H1 (cell line): ENCODE measurements at regions not wholly inside any gene's neighbourhood (a gene's known extent, or its start where the extent isn't known, plus 50 kb on each side); places are given as distances from the start of the nearest gene placed in this dataset.

ENCODE experiments used
- CTCF ChIA-PET: fragments of 300-600 bp; sonication (Branson Sonifier 250); formaldehyde crosslinking; loops from one replicate; lab custom pipeline; 2021; ENCODE audit not compliant: partially characterized antibody; lab: Charles Lee
- POLR2A ChIA-PET: fragments of 300-600 bp; sonication (Branson Sonifier 250); formaldehyde crosslinking; loops from one replicate; lab custom pipeline; 2021; ENCODE audit warnings: inconsistent platforms; ENCODE audit not compliant: partially characterized antibody; lab: Charles Lee
- DNase-seq, 2 experiments: peaks; one replicate each; pipeline versions ENCODE4 v3.0.0 to v3.0.0-alpha.2; 2010 to 2022; ENCODE audit warnings: low spot score in 2 of 2, low read depth in 1 of 2, mixed read lengths in 1 of 2
- FAIRE-seq: peaks from 2 replicates; lab custom pipeline; 2011; peaks lifted over from hg19 to GRCh38; lab: Jason Lieb, UNC
- H2AFZ ChIP-seq: 2 replicates; pipeline ENCODE4 v1.8.1; 2012; ENCODE audit warnings: low read length, inconsistent platforms
- H2AK5ac ChIP-seq: 2 replicates; pipeline ENCODE4 v1.6.1; 2013; ENCODE audit warnings: low read depth, low read length
- H2BK120ac ChIP-seq: replicated peaks from 2 replicates; pipeline ENCODE3; 2013; ENCODE audit warnings: low read depth, low read length, inconsistent platforms
- H2BK12ac ChIP-seq: 2 replicates; pipeline ENCODE4 v1.6.1; 2013; ENCODE audit warnings: low read depth, low read length
- H2BK15ac ChIP-seq: 2 replicates; pipeline ENCODE4 v1.6.1; 2013; ENCODE audit warnings: low read length
- H2BK20ac ChIP-seq: 2 replicates; pipeline ENCODE4 v1.6.1; 2013; ENCODE audit warnings: low read length
- H2BK5ac ChIP-seq: 2 replicates; pipeline ENCODE4 v1.6.1; 2013; ENCODE audit warnings: low read depth, low read length
- H3K14ac ChIP-seq: 2 replicates; pipeline ENCODE4 v1.6.1; 2013; ENCODE audit warnings: inconsistent platforms; ENCODE audit not compliant: insufficient read length
- H3K18ac ChIP-seq: 2 replicates; pipeline ENCODE4 v1.6.1; 2013; ENCODE audit warnings: low read length; ENCODE audit errors: extremely low read depth
- H3K23ac ChIP-seq: 2 replicates; pipeline ENCODE4 v1.6.1; 2013; ENCODE audit warnings: inconsistent platforms; ENCODE audit not compliant: insufficient read length
- H3K23me2 ChIP-seq: 2 replicates; pipeline ENCODE4 v1.6.1; 2013; ENCODE audit warnings: low read depth, low read length
- H3K27ac ChIP-seq: 2 replicates; pipeline ENCODE4 v1.6.1; 2011; ENCODE audit warnings: low read depth, low read length, inconsistent platforms
- H3K27me3 ChIP-seq, 4 experiments: replicated peaks in 1 of 4; 1 replicate in 1 of 4; 2 replicates in 3 of 4; pipeline versions ENCODE4 v1.6.1 to v1.8.1; 2011 to 2013; ENCODE audit warnings: low read length in 3 of 4, mild to moderate bottlenecking in 3 of 4, inconsistent platforms in 2 of 4, mixed read lengths in 2 of 4, moderate library complexity in 1 of 4; ENCODE audit not compliant: control insufficient read depth in 3 of 4, insufficient read depth in 3 of 4; ENCODE audit errors: extremely low read depth in 1 of 4
- H3K36me3 ChIP-seq, 4 experiments: 2 replicates each; pipeline versions ENCODE4 v1.6.1 to v1.8.1; 2011 to 2013; ENCODE audit warnings: mild to moderate bottlenecking in 4 of 4, low read length in 3 of 4, moderate library complexity in 2 of 4, control low read depth in 1 of 4, inconsistent platforms in 1 of 4; ENCODE audit not compliant: insufficient read depth in 4 of 4, control insufficient read depth in 2 of 4
- H3K4ac ChIP-seq: replicated peaks from 2 replicates; pipeline ENCODE3; 2013; ENCODE audit warnings: low read length, low read depth, mixed read lengths, inconsistent platforms; ENCODE audit not compliant: insufficient read length
- H3K4me1 ChIP-seq, 4 experiments: replicated peaks in 1 of 4; 1 replicate in 1 of 4; 2 replicates in 3 of 4; pipeline versions ENCODE4 v1.6.1 to v1.8.1; 2011 to 2013; ENCODE audit warnings: low read length in 3 of 4, inconsistent platforms in 2 of 4, mixed read lengths in 1 of 4; ENCODE audit not compliant: insufficient read depth in 4 of 4, control insufficient read depth in 3 of 4
- H3K4me2 ChIP-seq, 2 experiments: 2 replicates each; pipeline versions ENCODE4 v1.6.1 to v1.8.1; 2011 to 2013; ENCODE audit warnings: low read depth in 2 of 2, low read length in 2 of 2, control low read depth in 1 of 2, inconsistent platforms in 1 of 2, mild to moderate bottlenecking in 1 of 2; ENCODE audit not compliant: insufficient read depth in 1 of 2
- H3K4me3 ChIP-seq, 4 experiments: fragments of 200-600, 300-600 bp in 1 of 4; sonication (generic), shearing (Covaris generic), sonication (Bioruptor Twin) in 1 of 4; 2 replicates each; pipeline versions ENCODE4 v1.5.1 to v1.8.1; 2011 to 2016; ENCODE audit warnings: low read length in 4 of 4, low read depth in 3 of 4, control low read depth in 2 of 4, inconsistent platforms in 2 of 4, mild to moderate bottlenecking in 2 of 4, mixed read lengths in 1 of 4, moderate library complexity in 1 of 4; ENCODE audit not compliant: insufficient read depth in 2 of 4; ENCODE audit errors: extremely low read depth in 1 of 4
- H3K56ac ChIP-seq: replicated peaks from 2 replicates; pipeline ENCODE3; 2013; ENCODE audit warnings: low read depth, mild to moderate bottlenecking, mixed read lengths, low read length, inconsistent platforms; ENCODE audit not compliant: insufficient read length
- H3K79me1 ChIP-seq: 2 replicates; pipeline ENCODE4 v1.6.1; 2013; ENCODE audit warnings: low read depth, low read length, control low read depth
- H3K79me2 ChIP-seq, 2 experiments: 2 replicates each; pipeline versions ENCODE4 v1.6.1 to v1.8.1; 2012 to 2013; ENCODE audit warnings: low read length in 2 of 2, mild to moderate bottlenecking in 2 of 2, inconsistent platforms in 1 of 2; ENCODE audit not compliant: insufficient read depth in 2 of 2, control insufficient read depth in 1 of 2
- H3K9ac ChIP-seq, 4 experiments: replicated peaks in 1 of 4; 1 replicate in 1 of 4; 2 replicates in 3 of 4; pipeline versions ENCODE4 v1.6.1 to v1.8.1; 2011 to 2013; ENCODE audit warnings: low read depth in 3 of 4, low read length in 3 of 4, control low read depth in 2 of 4, mild to moderate bottlenecking in 2 of 4, moderate library complexity in 2 of 4, inconsistent platforms in 1 of 4; ENCODE audit errors: extremely low read depth in 1 of 4
- H3K9me3 ChIP-seq, 2 experiments: 2 replicates each; pipeline versions ENCODE4 v1.6.1 to v1.8.1; 2012 to 2013; ENCODE audit warnings: mild to moderate bottlenecking in 2 of 2, moderate library complexity in 2 of 2, control low read depth in 1 of 2, inconsistent platforms in 1 of 2, low read depth in 1 of 2, low read length in 1 of 2, mixed read lengths in 1 of 2; ENCODE audit not compliant: insufficient read depth in 2 of 2
- H4K20me1 ChIP-seq, 2 experiments: replicated peaks in 1 of 2; 2 replicates each; pipeline versions ENCODE3 to v1.8.1; 2011 to 2013; ENCODE audit warnings: inconsistent platforms in 2 of 2, low read length in 2 of 2, mild to moderate bottlenecking in 1 of 2; ENCODE audit not compliant: insufficient read depth in 2 of 2, control insufficient read depth in 1 of 2
- H4K5ac ChIP-seq: 2 replicates; pipeline ENCODE4 v1.6.1; 2013; ENCODE audit warnings: low read length, low read depth, mixed read lengths, inconsistent platforms; ENCODE audit not compliant: insufficient read length
- H4K8ac ChIP-seq: 2 replicates; pipeline ENCODE4 v1.8.0; 2013; ENCODE audit warnings: mild to moderate bottlenecking, moderate library complexity, low read length, inconsistent platforms; ENCODE audit not compliant: insufficient read depth; ENCODE audit errors: extremely low read depth
- H4K91ac ChIP-seq: replicated peaks from 2 replicates; pipeline ENCODE3; 2013; ENCODE audit warnings: low read length, mixed read lengths, inconsistent platforms; ENCODE audit not compliant: insufficient read length
- CHD1 ChIP-seq: IDR thresholded peaks from 2 replicates; pipeline ENCODE4 v1.6.1; 2012; ENCODE audit warnings: low read depth, low read length, improper control_type of control experiment
- EP300 ChIP-seq, 2 experiments: IDR thresholded peaks; 1 replicate in 1 of 2; 2 replicates in 1 of 2; pipeline ENCODE4 v1.6.1; 2011 to 2012; ENCODE audit warnings: low read depth in 2 of 2, low read length in 2 of 2, mild to moderate bottlenecking in 2 of 2, borderline replicate concordance in 1 of 2, inconsistent platforms in 1 of 2, moderate library complexity in 1 of 2
- HDAC6 ChIP-seq: IDR thresholded peaks from one replicate; pipeline ENCODE4 v1.7.1; 2012; ENCODE audit warnings: low read depth, mild to moderate bottlenecking, inconsistent platforms, low read length, moderate library complexity
- WGBS, 2 experiments: shearing (Covaris generic) in 1 of 2; methylation state at CpG; one replicate each; pipeline versions ENCODE4 v1.1.6 to v1.1.7; 2013 to 2015; ENCODE audit warnings: low lambda C conversion rate in 2 of 2, mixed read lengths in 2 of 2, inconsistent platforms in 1 of 2, low coverage in 1 of 2, missing lambda C conversion rate in 1 of 2; ENCODE audit not compliant: insufficient replicate concordance in 2 of 2, insufficient coverage in 1 of 2, insufficient read length in 1 of 2; ENCODE audit errors: extremely low coverage in 1 of 2, missing lambda C conversion rate in 1 of 2; 5-methylcytosine and 5-hydroxymethylcytosine counted together

DNA sequence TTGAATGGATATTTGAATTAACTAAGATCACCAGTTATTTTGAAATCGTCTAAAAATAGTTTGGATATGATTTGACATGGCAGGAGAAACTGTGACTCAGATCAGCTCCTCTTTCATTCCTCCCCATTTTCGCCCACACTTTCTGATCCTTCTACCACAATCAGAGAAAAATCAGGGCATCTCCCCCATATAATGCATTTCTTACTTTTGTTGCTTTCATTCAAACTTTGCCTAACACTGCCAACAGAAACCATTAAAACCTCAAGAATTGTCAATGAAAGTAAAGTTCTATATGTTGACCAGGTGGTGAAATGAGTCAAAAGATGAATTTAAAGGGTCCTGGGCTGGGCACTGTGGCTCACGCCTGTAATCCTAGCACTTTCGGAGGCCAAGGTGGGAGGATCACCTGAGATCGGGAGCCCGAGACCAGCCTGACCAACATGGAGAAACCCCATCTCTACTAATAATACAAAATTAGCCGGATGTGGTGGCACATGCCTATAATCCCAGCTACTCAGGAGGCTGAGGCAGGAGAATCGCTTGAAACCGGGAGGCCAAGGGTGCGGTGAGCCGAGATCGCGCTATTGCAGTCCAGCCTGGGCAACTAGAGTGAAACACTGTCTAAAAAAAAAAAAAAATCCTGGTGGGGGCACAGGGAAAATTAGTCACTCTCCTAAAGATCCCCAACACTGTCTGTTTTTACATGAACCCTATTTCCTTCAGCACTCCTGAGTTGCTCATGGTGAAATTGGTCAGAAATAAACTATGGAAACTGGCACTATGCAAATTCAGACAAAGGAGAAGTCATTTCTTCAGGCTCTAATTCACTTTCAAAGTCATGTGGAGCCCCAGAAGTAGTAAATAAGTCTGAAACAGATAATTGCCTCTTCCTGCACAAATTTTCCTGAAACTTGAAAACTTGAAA is 122.8 kb upstream of the NOCT start:
- no peak overlapping the region for H2BK20ac ChIP-seq
- H4K91ac ChIP-seq: no peak overlapping the region
- H3K79me2 ChIP-seq: no peaks in the 10 kb centered on the region
- no peak overlapping the region for H2BK120ac ChIP-seq
- H3K14ac ChIP-seq: no peak overlapping the region
- peaks cover 3 to 13% (median 9%) of the 10 kb centered on the region in 4 experiments; a peak in 5 of 7 replicates for H3K4me1 ChIP-seq
- no peak overlapping the region for H3K56ac ChIP-seq
- POLR2A ChIA-PET: no interaction called here
- H3K79me1 ChIP-seq: no peaks in the 10 kb centered on the region
- no peak overlapping the region for H3K23ac ChIP-seq
- no peak for FAIRE-seq
- H2BK5ac ChIP-seq: no peak overlapping the region
- 93% methylated on average over 13 of the region's 13 CpGs; no CpG with 5 or more reads in 1 of the 2 experiments for WGBS, 2 experiments
- no peak overlapping the region for H3K4me3 ChIP-seq
- no peak overlapping the region for H3K27ac ChIP-seq
- H3K36me3 ChIP-seq: no peaks in the 10 kb centered on the region
- H3K4me2 ChIP-seq: no peak overlapping the region; a peak in 1 of 4 replicates
- no peak overlapping the region for H3K18ac ChIP-seq
- no peak overlapping the region for H2AFZ ChIP-seq
- no peak for DNase-seq
- H2AK5ac ChIP-seq: no peak overlapping the region
- no peaks in the 10 kb centered on the region for H3K23me2 ChIP-seq
- no peak overlapping the region for H2BK15ac ChIP-seq
- no peak overlapping the region for H2BK12ac ChIP-seq
- no peak overlapping the region for H3K9ac ChIP-seq
- H4K20me1 ChIP-seq: no peaks in the 10 kb centered on the region
- H4K8ac ChIP-seq: no peak overlapping the region
- no peak overlapping the region for H4K5ac ChIP-seq
- TF ChIP-seq CHD1 (no peak), EP300 (IDR thresholded peaks at IDR 0.05; ENCODE audit: borderline replicate concordance in 1 of 2, low read depth in 2 of 2, low read length in 2 of 2) (no peak), HDAC6 (no peak)
- TF ChIP-seq, all 59 proteins: peak for 0
- CTCF ChIA-PET: interaction anchor here (0.6 to 0.7 kb wide), 2 partner anchors 16 to 355 kb away, joined by 3 read pairs; no protein-coding TSS in a partner anchor
- Histone ChIP-seq H3K9me3 (peaks cover 0 to 3% of the 10 kb centered on the region in 2 experiments; a peak in 3 of 4 replicates), H3K27me3 (no peaks in the 10 kb centered on the region), H3K4ac (no peak overlapping the region)
